Type B pancreatic cell (in vitro differentiated cells): ENCODE measurements at regions not wholly inside any gene's neighbourhood (a gene's known extent, or its start where the extent isn't known, plus 50 kb on each side); places are given as distances from the start of the nearest gene placed in this dataset.

Experiments
- DNase-seq: peaks from one replicate; pipeline ENCODE4 v3.0.0; 2021; ENCODE audit warnings: mixed read lengths; ENCODE audit not compliant: unreplicated experiment; ENCODE audit errors: extremely low spot score
- H3K27ac Mint-ChIP-seq: 2 replicates; pipeline ENCODE4 v1.8.0; 2021; ENCODE audit warnings: mild to moderate bottlenecking, mixed read lengths
- H3K27me3 Mint-ChIP-seq: 2 replicates; pipeline ENCODE4 v1.8.0; 2021; ENCODE audit warnings: mixed read lengths
- H3K36me3 Mint-ChIP-seq: 2 replicates; pipeline ENCODE4 v1.8.0; 2021; ENCODE audit warnings: mixed read lengths
- H3K4me1 Mint-ChIP-seq: one replicate; pipeline ENCODE4 v1.8.0; 2021; ENCODE audit warnings: mixed read lengths; ENCODE audit not compliant: unreplicated experiment
- H3K4me3 Mint-ChIP-seq: 2 replicates; pipeline ENCODE4 v1.8.0; 2021; ENCODE audit warnings: mild to moderate bottlenecking, mixed read lengths
- H3K9me3 Mint-ChIP-seq: 2 replicates; pipeline ENCODE4 v1.8.0; 2021; ENCODE audit warnings: mixed read lengths
- TF ChIP-seq, protein P1 (sequence below): fragments of 200-600 bp; sonication (generic); conservative IDR thresholded peaks from 2 replicates; pipeline ENCODE4 v1.5.0; 2021; ENCODE audit warnings: antibody characterized with exemption, mild to moderate bottlenecking

DNA sequence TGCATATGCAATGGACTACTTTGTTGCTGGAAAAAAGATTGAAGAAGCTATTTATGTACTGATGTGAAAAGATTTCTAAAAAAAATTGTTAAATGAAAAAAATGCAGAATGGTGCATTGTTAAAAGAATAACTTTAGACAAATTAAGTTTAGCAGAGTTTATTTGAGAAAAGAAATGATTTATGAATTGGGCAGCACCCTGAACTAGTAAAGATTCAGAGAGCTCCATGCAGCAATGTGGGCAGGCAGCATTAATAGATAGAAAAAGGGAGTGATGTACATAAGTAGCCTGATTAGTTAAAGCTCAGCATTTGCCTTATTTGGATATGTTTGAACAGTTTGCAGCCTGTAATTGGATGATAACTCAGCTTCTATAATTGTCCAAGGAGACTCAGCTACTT lies 677.9 kb upstream of the SEMA6A start:
- Mint-ChIP-seq H3K9me3 (no peaks in the 10 kb centered on the region), H3K4me3 (no peak overlapping the region), H3K4me1 (peaks cover 15% of the 10 kb centered on the region), H3K27me3 (no peaks in the 10 kb centered on the region), H3K27ac (no peak overlapping the region), H3K36me3 (no peaks in the 10 kb centered on the region)
- no peak for DNase-seq
- TF ChIP-seq, protein P1, sequence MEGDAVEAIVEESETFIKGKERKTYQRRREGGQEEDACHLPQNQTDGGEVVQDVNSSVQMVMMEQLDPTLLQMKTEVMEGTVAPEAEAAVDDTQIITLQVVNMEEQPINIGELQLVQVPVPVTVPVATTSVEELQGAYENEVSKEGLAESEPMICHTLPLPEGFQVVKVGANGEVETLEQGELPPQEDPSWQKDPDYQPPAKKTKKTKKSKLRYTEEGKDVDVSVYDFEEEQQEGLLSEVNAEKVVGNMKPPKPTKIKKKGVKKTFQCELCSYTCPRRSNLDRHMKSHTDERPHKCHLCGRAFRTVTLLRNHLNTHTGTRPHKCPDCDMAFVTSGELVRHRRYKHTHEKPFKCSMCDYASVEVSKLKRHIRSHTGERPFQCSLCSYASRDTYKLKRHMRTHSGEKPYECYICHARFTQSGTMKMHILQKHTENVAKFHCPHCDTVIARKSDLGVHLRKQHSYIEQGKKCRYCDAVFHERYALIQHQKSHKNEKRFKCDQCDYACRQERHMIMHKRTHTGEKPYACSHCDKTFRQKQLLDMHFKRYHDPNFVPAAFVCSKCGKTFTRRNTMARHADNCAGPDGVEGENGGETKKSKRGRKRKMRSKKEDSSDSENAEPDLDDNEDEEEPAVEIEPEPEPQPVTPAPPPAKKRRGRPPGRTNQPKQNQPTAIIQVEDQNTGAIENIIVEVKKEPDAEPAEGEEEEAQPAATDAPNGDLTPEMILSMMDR = no peak

DNA sequence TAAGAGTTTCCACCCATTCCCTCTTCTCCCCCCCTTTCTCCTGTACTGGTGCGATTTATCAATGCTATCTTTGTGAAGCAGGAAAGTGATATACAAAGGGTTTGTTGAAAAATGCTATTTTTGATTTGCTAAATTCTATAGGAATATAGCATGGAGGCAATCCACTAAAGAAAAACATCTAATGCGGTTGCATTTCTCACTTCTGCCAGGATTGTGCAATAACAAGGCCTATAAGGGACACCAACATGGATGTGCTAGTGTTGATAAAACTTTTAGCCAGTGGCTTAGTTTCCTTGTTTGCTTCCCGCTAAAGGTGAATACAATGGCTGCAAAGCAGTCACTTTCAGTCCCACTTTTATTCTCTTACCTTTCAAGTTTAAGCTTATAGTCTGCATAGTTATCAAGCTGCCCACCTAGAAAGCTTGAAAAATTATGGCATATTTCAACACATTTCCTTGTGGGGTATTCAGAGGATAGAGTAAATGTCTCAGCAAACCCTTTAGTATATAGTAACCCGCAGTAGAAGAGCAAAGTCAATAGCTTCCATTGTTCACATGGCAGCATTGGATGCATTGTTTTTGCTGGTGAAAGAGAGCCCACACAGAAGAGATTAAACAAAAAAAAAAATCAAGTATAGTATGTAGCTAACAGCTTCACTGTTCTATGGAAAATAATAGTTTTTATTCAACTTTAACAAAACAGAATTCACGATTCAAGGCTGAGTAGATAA lies 674.6 kb upstream of the SEMA6A start:
- TF ChIP-seq, protein P1 = no peak
- H3K4me3 Mint-ChIP-seq = no peak overlapping the region
- no peaks in the 10 kb centered on the region for H3K27me3 Mint-ChIP-seq
- H3K4me1 Mint-ChIP-seq = peaks cover 36% of the 10 kb centered on the region
- H3K9me3 Mint-ChIP-seq = no peaks in the 10 kb centered on the region
- H3K36me3 Mint-ChIP-seq = no peaks in the 10 kb centered on the region
- no peak for DNase-seq
- no peak overlapping the region for H3K27ac Mint-ChIP-seq

DNA sequence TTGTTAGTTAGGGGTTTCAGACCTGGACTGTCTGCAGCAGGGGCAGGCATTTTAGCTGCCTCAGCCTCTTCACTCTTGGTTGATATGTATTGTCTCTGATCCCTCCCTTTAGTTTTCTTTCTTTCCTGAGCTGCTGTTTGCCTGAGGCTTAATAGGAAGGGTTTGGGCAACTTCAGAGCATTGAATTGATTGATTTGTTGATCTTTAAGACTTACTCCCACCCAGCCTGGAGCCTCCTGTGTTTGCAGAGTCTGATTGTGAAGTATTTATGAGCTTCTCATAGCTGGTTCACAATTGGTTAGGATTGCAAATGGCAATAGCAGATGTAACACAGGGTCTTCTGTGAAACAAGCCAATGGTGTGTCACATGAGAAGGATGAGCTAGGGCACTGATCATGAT lies 671.8 kb upstream of the SEMA6A start:
- no peak for DNase-seq
- H3K36me3 Mint-ChIP-seq = no peaks in the 10 kb centered on the region
- H3K4me1 Mint-ChIP-seq = peaks cover 37% of the 10 kb centered on the region
- H3K4me3 Mint-ChIP-seq = no peak overlapping the region
- H3K27ac Mint-ChIP-seq = peak overlapping the region; percentile 8
- no peaks in the 10 kb centered on the region for H3K9me3 Mint-ChIP-seq
- no peaks in the 10 kb centered on the region for H3K27me3 Mint-ChIP-seq
- TF ChIP-seq, protein P1 = no peak

DNA sequence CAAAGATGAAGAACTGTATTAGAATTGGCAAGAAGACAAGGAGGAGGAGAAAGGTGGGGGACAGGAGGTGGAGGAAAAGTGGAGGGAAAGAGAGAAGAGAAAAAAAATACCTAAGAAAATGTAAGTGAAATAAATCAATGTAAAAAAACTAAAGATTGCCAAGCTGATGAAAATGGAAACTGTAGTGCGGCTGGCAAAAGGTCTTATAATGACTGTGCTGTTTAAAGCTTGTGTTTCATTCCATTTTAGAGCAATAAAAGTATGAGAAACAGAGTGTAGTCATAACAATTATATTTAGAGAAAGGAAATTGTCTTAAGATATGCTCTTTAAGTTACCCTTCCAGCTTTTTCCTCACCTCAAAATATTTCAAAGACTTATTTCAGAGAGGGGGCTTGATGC lies 670.5 kb upstream of the SEMA6A start:
- Mint-ChIP-seq H3K9me3 (peaks cover 9% of the 10 kb centered on the region), H3K27me3 (no peaks in the 10 kb centered on the region), H3K4me1 (peaks cover 37% of the 10 kb centered on the region), H3K36me3 (peaks cover 5% of the 10 kb centered on the region), H3K27ac (no peak overlapping the region), H3K4me3 (no peak overlapping the region)
- TF ChIP-seq, protein P1 = no peak
- no peak for DNase-seq

DNA sequence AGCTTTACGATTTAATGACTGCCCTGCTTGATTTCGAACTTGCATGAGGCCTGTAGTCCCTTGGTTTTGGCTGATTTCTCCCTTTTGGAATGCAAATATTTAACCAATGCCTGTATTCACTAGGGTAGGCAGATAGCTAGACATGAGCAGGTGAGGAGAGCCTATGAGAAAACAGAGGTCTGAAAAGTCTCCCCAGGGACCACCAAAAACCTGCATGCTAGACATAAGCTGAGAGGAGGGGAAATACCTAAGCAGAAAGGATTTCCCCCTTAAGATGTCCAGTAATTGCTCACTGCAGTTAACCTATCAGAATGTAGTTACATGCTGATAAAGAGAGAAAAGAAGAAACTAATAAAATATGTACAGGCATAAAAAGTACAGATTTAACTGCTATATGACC lies 667.4 kb upstream of the SEMA6A start:
- DNase-seq = no peak
- TF ChIP-seq, protein P1 = no peak
- H3K4me3 Mint-ChIP-seq = no peak overlapping the region
- no peak overlapping the region for H3K27ac Mint-ChIP-seq
- peaks cover 24% of the 10 kb centered on the region for H3K4me1 Mint-ChIP-seq
- peaks cover 11% of the 10 kb centered on the region for H3K9me3 Mint-ChIP-seq
- peaks cover 5% of the 10 kb centered on the region for H3K36me3 Mint-ChIP-seq
- H3K27me3 Mint-ChIP-seq = no peaks in the 10 kb centered on the region

DNA sequence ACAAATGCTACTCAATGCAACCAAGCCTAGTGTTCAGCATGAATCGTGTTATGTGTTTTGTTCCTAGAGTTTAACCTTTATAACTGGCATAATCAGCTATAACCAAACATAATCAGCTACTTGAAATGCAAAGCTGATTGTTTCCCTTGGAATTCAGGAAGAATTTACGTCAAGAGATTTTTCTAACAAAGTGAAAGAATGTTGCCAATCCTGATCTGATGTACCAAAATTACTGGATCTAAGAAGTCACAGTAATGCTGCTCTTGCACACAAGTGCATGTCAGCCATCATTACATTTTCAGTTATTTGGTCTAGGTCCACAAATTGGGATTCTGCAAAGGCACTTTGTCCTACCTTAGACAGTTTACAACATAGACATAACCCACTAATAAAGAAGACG lies 662.3 kb upstream of the SEMA6A start:
- H3K4me3 Mint-ChIP-seq = no peak overlapping the region
- no peak for DNase-seq
- H3K27ac Mint-ChIP-seq = no peak overlapping the region
- peaks cover 4% of the 10 kb centered on the region for H3K4me1 Mint-ChIP-seq
- peaks cover 5% of the 10 kb centered on the region for H3K36me3 Mint-ChIP-seq
- H3K9me3 Mint-ChIP-seq = peaks cover 15% of the 10 kb centered on the region
- TF ChIP-seq, protein P1 = no peak
- H3K27me3 Mint-ChIP-seq = no peaks in the 10 kb centered on the region
